GM12878 (cell line): ENCODE measurements at regions not wholly inside any gene's neighbourhood (a gene's known extent, or its start where the extent isn't known, plus 50 kb on each side); places are given as distances from the start of the nearest gene placed in this dataset.

Experiments used
- ATAC-seq: fragments of 200-7000 bp; cut with Tn5 transposase; 3 replicates; pipeline ENCODE4 v1.9.1; 2020; ENCODE audit warnings: mild to moderate bottlenecking, moderate library complexity
- BruUV-seq: library from RNA; stranded (reverse); fragments of 400-500 nt; replicated peaks from 2 replicates; lab custom pipeline; 2021; lab: Mats Ljungman, UMichigan
- CTCF ChIA-PET: fragments of 300-600 bp; sonication (Branson Sonifier 250); formaldehyde crosslinking; extraction: SDS; loops from one replicate; lab custom pipeline; 2021; ENCODE audit warnings: inconsistent platforms; lab: Yijun Ruan, JAX
- POLR2A ChIA-PET: fragments of 350-600 bp; formaldehyde crosslinking; extraction: SDS; loops from one replicate; lab custom pipeline; 2021; ENCODE audit warnings: inconsistent platforms; lab: Charles Lee
- RAD21 ChIA-PET: fragments of 300-600 bp; sonication (Branson Sonifier 250); formaldehyde crosslinking; loops from one replicate; lab custom pipeline; 2023; ENCODE audit warnings: antibody characterized with exemption; ENCODE audit not compliant: unreplicated experiment; lab: Charles Lee
- SMC1A ChIA-PET: fragments of 300-600 bp; sonication (Branson Sonifier 250); formaldehyde crosslinking; loops from one replicate; lab custom pipeline; 2023; ENCODE audit not compliant: unreplicated experiment, uncharacterized antibody; lab: Charles Lee
- DNase-seq: peaks from one replicate; pipeline ENCODE4 v3.0.0-alpha.2; 2011; ENCODE audit warnings: low read depth, low spot score
- FAIRE-seq: peaks from 3 replicates; lab custom pipeline; 2011; peaks lifted over from hg19 to GRCh38; lab: Jason Lieb, UNC
- H2AFZ ChIP-seq: 2 replicates; pipeline ENCODE4 v1.6.0; 2011; ENCODE audit warnings: low read depth, low read length, control low read depth; ENCODE audit not compliant: control insufficient read depth
- H3K27ac ChIP-seq: 2 replicates; pipeline ENCODE4 v1.5.1; 2011; ENCODE audit warnings: control low read depth; ENCODE audit not compliant: control insufficient read depth, insufficient read depth
- H3K27me3 ChIP-seq, 2 experiments: replicated peaks in 1 of 2; 2 replicates each; pipeline versions ENCODE4 v1.6.0 to v1.6.1; 2011; ENCODE audit warnings: low read length in 1 of 2; ENCODE audit not compliant: control insufficient read depth in 2 of 2, insufficient read depth in 2 of 2
- H3K36me3 ChIP-seq, 2 experiments: 2 replicates each; pipeline ENCODE4 v1.5.1; 2011; ENCODE audit warnings: low read length in 1 of 2; ENCODE audit not compliant: control insufficient read depth in 2 of 2, insufficient read depth in 2 of 2
- H3K4me1 ChIP-seq: 2 replicates; pipeline ENCODE4 v1.6.1; 2011; ENCODE audit warnings: mild to moderate bottlenecking, low read length, moderate library complexity, mixed read lengths; ENCODE audit not compliant: control insufficient read depth, insufficient read depth
- H3K4me2 ChIP-seq: 2 replicates; pipeline ENCODE4 v1.6.0; 2011; ENCODE audit warnings: control low read depth; ENCODE audit not compliant: control insufficient read depth, insufficient read depth
- H3K4me3 ChIP-seq: fragments of 200-600 bp; sonication (generic); 2 replicates; pipeline ENCODE4 v1.5.1; 2016
- H3K79me2 ChIP-seq: 2 replicates; pipeline ENCODE4 v1.6.0; 2011; ENCODE audit warnings: low read length; ENCODE audit not compliant: control insufficient read depth, insufficient read depth
- H3K9ac ChIP-seq: 2 replicates; pipeline ENCODE4 v1.8.0; 2011; ENCODE audit warnings: low read length, control low read depth, mixed read lengths; ENCODE audit not compliant: control insufficient read depth, insufficient read depth
- H3K9me3 ChIP-seq: replicated peaks from 3 replicates; pipeline ENCODE4 v1.5.1; 2011; ENCODE audit warnings: mild to moderate bottlenecking, low read length; ENCODE audit not compliant: control insufficient read depth, insufficient read depth
- H4K20me1 ChIP-seq: 2 replicates; pipeline ENCODE4 v1.6.0; 2011; ENCODE audit not compliant: control insufficient read depth, insufficient read depth
- CEBPB ChIP-seq, 2 experiments: fragments of 150-350 bp in 1 of 2; IDR thresholded peaks; 2 replicates each; pipeline ENCODE4 v1.6.1; 2012 to 2014; ENCODE audit warnings: low read depth in 2 of 2, low read length in 2 of 2, borderline replicate concordance in 1 of 2, inconsistent platforms in 1 of 2
- CREM ChIP-seq: IDR thresholded peaks from 2 replicates; pipeline ENCODE4 v1.6.1; 2014; ENCODE audit warnings: antibody characterized with exemption, low read depth
- NFYA ChIP-seq: IDR thresholded peaks from 2 replicates; pipeline ENCODE4 v1.6.1; 2011; ENCODE audit warnings: low read depth, mild to moderate bottlenecking, low read length, improper control_type of control experiment, borderline replicate concordance
- NR2C1 ChIP-seq: fragments of 450-650 bp; IDR thresholded peaks from 2 replicates; pipeline ENCODE4 v1.6.1; 2017; ENCODE audit warnings: antibody characterized with exemption, mild to moderate bottlenecking, moderate library complexity
- PRDM15 ChIP-seq: fragments of 450-650 bp; formaldehyde crosslinking; IDR thresholded peaks from 2 replicates; pipeline ENCODE4 v1.4.0; 2020; ENCODE audit warnings: mild to moderate bottlenecking, moderate library complexity
- SP1 ChIP-seq: IDR thresholded peaks from one replicate; pipeline ENCODE4 v1.6.1; 2011; ENCODE audit warnings: low read depth, low read length
- TAF1 ChIP-seq: IDR thresholded peaks from 2 replicates; pipeline ENCODE4 v1.6.1; 2011; ENCODE audit warnings: mild to moderate bottlenecking, low read depth, low read length, borderline replicate concordance
- ZNF207 ChIP-seq: fragments of 450-650 bp; IDR thresholded peaks from 2 replicates; pipeline ENCODE4 v1.6.1; 2014; ENCODE audit warnings: antibody characterized with exemption, mild to moderate bottlenecking, borderline replicate concordance
- ZSCAN29 ChIP-seq: fragments of 450-650 bp; IDR thresholded peaks from 2 replicates; pipeline ENCODE4 v1.6.1; 2017; ENCODE audit warnings: mild to moderate bottlenecking, moderate library complexity
- ZZZ3 ChIP-seq: IDR thresholded peaks from 2 replicates; pipeline ENCODE4 v1.6.1; 2011; ENCODE audit warnings: low read depth; ENCODE audit not compliant: control insufficient read depth, insufficient read length
- WGBS: methylation state at CpG from one replicate; pipeline ENCODE4 v1.1.6; 2016; ENCODE audit warnings: low lambda C conversion rate; ENCODE audit not compliant: insufficient replicate concordance, insufficient coverage; ENCODE audit errors: missing lambda C conversion rate; 5-methylcytosine and 5-hydroxymethylcytosine counted together
- in situ Hi-C: fragments of 300-500 bp; cut with MboI; formaldehyde crosslinking; loops from 9 replicates; pipeline ENCODE4 v1.14.3; 2018; ENCODE audit warnings: mixed read lengths
- intact Hi-C: fragments of 100-400 bp; cut with micrococcal nuclease; formaldehyde crosslinking; loops from one replicate; pipeline ENCODE4 v1.14.2; 2022; ENCODE audit not compliant: unreplicated experiment

DNA sequence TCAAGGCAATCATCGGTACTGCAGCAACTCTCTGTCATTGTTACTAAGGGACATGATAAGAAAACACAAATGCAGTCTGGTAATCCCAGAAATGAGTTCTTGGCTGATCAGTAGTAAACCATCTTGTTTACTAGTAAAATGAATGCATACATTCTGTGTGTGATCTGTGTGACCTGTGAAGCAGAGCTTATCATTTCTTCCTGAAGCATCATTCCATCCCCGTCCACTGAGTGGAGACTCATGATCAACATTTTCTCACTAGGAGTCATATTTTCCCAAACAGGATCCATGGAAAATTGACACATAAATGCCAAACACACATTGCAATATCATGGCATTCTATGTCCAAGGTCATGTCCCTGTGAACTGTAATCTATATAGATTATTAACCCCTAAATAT, 226.1 kb downstream of the ANKRD50 start (continued):
- no peak for TF ChIP-seq PRDM15
- TF ChIP-seq NR2C1 = no peak
- no peak for TF ChIP-seq TAF1

DNA sequence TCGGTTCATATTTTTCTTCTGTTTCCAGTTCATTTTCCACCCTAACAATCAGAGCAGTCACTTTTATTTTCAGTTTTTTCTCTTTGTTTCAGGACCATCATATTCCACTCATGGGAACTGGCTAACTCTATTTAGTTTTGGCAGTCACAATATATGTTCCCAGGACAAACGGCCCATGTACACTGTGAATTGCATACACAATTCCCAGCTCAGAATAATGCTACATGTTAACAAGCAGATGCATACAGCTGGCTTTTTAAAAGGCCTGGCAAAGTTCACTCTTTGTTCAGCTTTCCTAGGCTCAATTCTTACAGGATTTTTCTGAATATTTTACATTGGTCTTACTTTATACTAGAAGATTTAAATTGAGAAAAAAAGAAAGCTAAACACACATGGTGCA, 224.9 kb downstream of the ANKRD50 start:
- FAIRE-seq (no peak), ATAC-seq (no peak), DNase-seq (no peak)
- ChIA-PET POLR2A (no interaction called here), SMC1A (interaction anchor here (1.0 kb wide), 1 partner anchor 21 kb away, joined by 3 read pairs; no protein-coding TSS in a partner anchor), RAD21 (no interaction called here), CTCF (interaction anchor here (1.1 kb wide), 1 partner anchor 8 kb away, joined by 3 read pairs; no protein-coding TSS in a partner anchor)
- Histone ChIP-seq H2AFZ (no peak overlapping the region), H4K20me1 (no peaks in the 10 kb centered on the region), H3K4me2 (no peak overlapping the region), H3K36me3 (no peaks in the 10 kb centered on the region), H3K79me2 (no peaks in the 10 kb centered on the region), H3K9ac (no peak overlapping the region), H3K4me1 (no peaks in the 10 kb centered on the region), H3K27me3 (no peaks in the 10 kb centered on the region), H3K27ac (no peak overlapping the region), H3K4me3 (no peak overlapping the region), H3K9me3 (no peaks in the 10 kb centered on the region)
- no TSS peak for BruUV-seq
- TF ChIP-seq ZSCAN29 = no peak
- no peak for TF ChIP-seq ZZZ3
- TF ChIP-seq CREM = no peak
- no peak for TF ChIP-seq TAF1
- no peak for TF ChIP-seq SP1
- no peak for TF ChIP-seq NFYA
- TF ChIP-seq CEBPB (IDR thresholded peaks at IDR 0.05; ENCODE audit: borderline replicate concordance in 1 of 2, low read depth in 2 of 2, low read length in 2 of 2) = no peak
- no peak for TF ChIP-seq ZNF207
- intact Hi-C loops (no loop called here), in situ Hi-C loops (no loop called here)
- WGBS = 29% methylated on average over 2 of the region's 2 CpGs
